HepG2 (cell line): ENCODE measurements at regions not wholly inside any gene's neighbourhood (a gene's known extent, or its start where the extent isn't known, plus 50 kb on each side); places are given as distances from the start of the nearest gene placed in this dataset.

Experiments used
- ATAC-seq: fragments of 200-7000 bp; cut with Tn5 transposase; 3 replicates; pipeline ENCODE4 v1.9.1; 2020; ENCODE audit warnings: mild to moderate bottlenecking, moderate library complexity
- BruUV-seq: library from RNA; stranded (reverse); fragments of 400-500 nt; replicated peaks from 2 replicates; lab custom pipeline; 2021; lab: Mats Ljungman, UMichigan
- CTCF ChIA-PET: fragments of 300-600 bp; formaldehyde crosslinking; extraction: SDS; loops from one replicate; lab custom pipeline; 2021; ENCODE audit warnings: low total read pairs, inconsistent platforms, low intra/inter-chr PET ratio; lab: Yijun Ruan, JAX
- POLR2A ChIA-PET: fragments of 350-600 bp; sonication (Branson Sonifier 250); formaldehyde crosslinking; loops from one replicate; lab custom pipeline; 2020; ENCODE audit warnings: antibody characterized with exemption, inconsistent platforms; lab: Yijun Ruan, JAX
- DNase-seq: peaks from one replicate; pipeline ENCODE4 v3.0.0-alpha.2; 2015; ENCODE audit warnings: low spot score
- FAIRE-seq: peaks from 3 replicates; lab custom pipeline; 2011; peaks lifted over from hg19 to GRCh38; lab: Jason Lieb, UNC
- H2AFZ ChIP-seq: one replicate; pipeline ENCODE4 v1.6.1; 2011; ENCODE audit warnings: low read length, inconsistent platforms
- H3K27ac ChIP-seq: fragments of 300-600 bp; 3 replicates; pipeline ENCODE4 v1.8.0; 2011; ENCODE audit warnings: mixed run types, mild to moderate bottlenecking, mixed read lengths, low read length, inconsistent platforms; ENCODE audit not compliant: insufficient read depth; ENCODE audit errors: extremely low read length
- H3K27me3 ChIP-seq, 2 experiments: fragments of 200-600 bp in 1 of 2; 2 replicates in 1 of 2; 3 replicates in 1 of 2; pipeline versions ENCODE4 v1.6.0 to v1.8.0; 2011; ENCODE audit warnings: low read length in 2 of 2, mild to moderate bottlenecking in 2 of 2, moderate library complexity in 2 of 2, inconsistent platforms in 1 of 2; ENCODE audit not compliant: insufficient read depth in 2 of 2, control insufficient read depth in 1 of 2
- H3K36me3 ChIP-seq, 2 experiments: fragments of 200-600 bp in 1 of 2; replicated peaks in 1 of 2; 2 replicates in 1 of 2; 3 replicates in 1 of 2; pipeline versions ENCODE4 v1.5.1 to v1.8.0; 2011; ENCODE audit warnings: low read length in 2 of 2, inconsistent platforms in 1 of 2; ENCODE audit not compliant: insufficient read depth in 2 of 2, control insufficient read depth in 1 of 2
- H3K4me1 ChIP-seq: 2 replicates; pipeline ENCODE4 v1.5.1; 2012; ENCODE audit warnings: low read length, inconsistent platforms; ENCODE audit not compliant: insufficient read depth
- H3K4me2 ChIP-seq: 2 replicates; pipeline ENCODE4 v1.6.0; 2011; ENCODE audit warnings: low read depth, low read length, inconsistent platforms
- H3K4me3 ChIP-seq, 3 experiments: fragments of 200-600 bp in 1 of 3; sonication (generic), shearing (Covaris generic) in 1 of 3; replicated peaks in 1 of 3; 2 replicates each; pipeline ENCODE4 v1.5.1; 2011 to 2016; ENCODE audit warnings: low read length in 3 of 3, inconsistent platforms in 2 of 3, low read depth in 2 of 3, mild to moderate bottlenecking in 2 of 3, control low read depth in 1 of 3, mixed read lengths in 1 of 3; ENCODE audit not compliant: insufficient read depth in 1 of 3
- H3K79me2 ChIP-seq: one replicate; pipeline ENCODE4 v1.6.1; 2011; ENCODE audit warnings: low read length, inconsistent platforms; ENCODE audit not compliant: insufficient read depth
- H3K9ac ChIP-seq: 2 replicates; pipeline ENCODE4 v1.6.0; 2011; ENCODE audit warnings: mild to moderate bottlenecking, low read depth, low read length, inconsistent platforms; ENCODE audit not compliant: insufficient read depth
- H3K9me3 ChIP-seq: 2 replicates; pipeline ENCODE4 v1.5.1; 2012; ENCODE audit warnings: mild to moderate bottlenecking, low read length
- H4K20me1 ChIP-seq: 2 replicates; pipeline ENCODE4 v1.6.0; 2011; ENCODE audit warnings: inconsistent platforms, mild to moderate bottlenecking, low read length, moderate library complexity; ENCODE audit not compliant: insufficient read depth
- GZF1 ChIP-seq: sonication (generic); formaldehyde crosslinking; IDR thresholded peaks from 2 replicates; pipeline ENCODE4 v1.5.1; 2020; ENCODE audit warnings: mild to moderate bottlenecking, missing genetic modification reagents
- HOXA3 ChIP-seq: sonication (generic); formaldehyde crosslinking; IDR thresholded peaks from 2 replicates; pipeline ENCODE4 v1.5.0; 2020; ENCODE audit warnings: missing genetic modification reagents
- KLF13 ChIP-seq: sonication (generic); formaldehyde crosslinking; IDR thresholded peaks from 2 replicates; pipeline ENCODE4 v1.4.0; 2020; ENCODE audit warnings: mild to moderate bottlenecking, missing genetic modification reagents
- MAFF ChIP-seq: IDR thresholded peaks from 2 replicates; pipeline ENCODE4 v1.6.1; 2011; ENCODE audit warnings: low read depth, low read length, improper control_type of control experiment
- MAFK ChIP-seq, 2 experiments: IDR thresholded peaks in 1 of 2; conservative IDR thresholded peaks in 1 of 2; 2 replicates each; pipeline ENCODE4 v1.6.1; 2011; ENCODE audit warnings: improper control_type of control experiment in 2 of 2, low read length in 2 of 2
- MNT ChIP-seq: fragments of 450-650 bp; IDR thresholded peaks from 2 replicates; pipeline ENCODE4 v1.6.1; 2016
- NBN ChIP-seq: fragments of 450-650 bp; conservative IDR thresholded peaks from 2 replicates; pipeline ENCODE4 v1.6.1; 2017
- NFYB ChIP-seq: sonication (generic); formaldehyde crosslinking; IDR thresholded peaks from 2 replicates; pipeline ENCODE4 v1.4.0; 2020; ENCODE audit warnings: missing genetic modification reagents
- REXO4 ChIP-seq: sonication (generic); formaldehyde crosslinking; IDR thresholded peaks from 2 replicates; pipeline ENCODE4 v1.8.0; 2022; ENCODE audit warnings: missing genetic modification reagents, mild to moderate bottlenecking, borderline replicate concordance
- SRF ChIP-seq: IDR thresholded peaks from 2 replicates; pipeline ENCODE4 v1.6.1; 2011; ENCODE audit warnings: mild to moderate bottlenecking, low read depth, low read length, moderate library complexity
- TOE1 ChIP-seq: sonication (generic); formaldehyde crosslinking; IDR thresholded peaks from 2 replicates; pipeline ENCODE4 v1.4.0; 2020; ENCODE audit warnings: mild to moderate bottlenecking, missing genetic modification reagents
- USF2 ChIP-seq, 2 experiments: sonication (generic) in 1 of 2; formaldehyde crosslinking in 1 of 2; IDR thresholded peaks; 2 replicates each; pipeline versions ENCODE4 v1.5.1 to v1.6.1; 2011 to 2020; ENCODE audit warnings: borderline replicate concordance in 1 of 2, low read depth in 1 of 2, low read length in 1 of 2, mild to moderate bottlenecking in 1 of 2, missing genetic modification reagents in 1 of 2, moderate library complexity in 1 of 2
- ZFP36 ChIP-seq: fragments of 150-350 bp; IDR thresholded peaks from 2 replicates; pipeline ENCODE4 v1.6.1; 2018; ENCODE audit warnings: borderline replicate concordance, low read length, low read depth; ENCODE audit not compliant: partially characterized antibody
- ZKSCAN5 ChIP-seq: sonication (generic); formaldehyde crosslinking; IDR thresholded peaks from 2 replicates; pipeline ENCODE4 v1.5.1; 2020; ENCODE audit warnings: mild to moderate bottlenecking, missing genetic modification reagents
- ZNF274 ChIP-seq: sonication (generic); formaldehyde crosslinking; IDR thresholded peaks from 2 replicates; pipeline ENCODE4 v1.5.1; 2020; ENCODE audit warnings: mild to moderate bottlenecking, missing genetic modification reagents
- ZNF530 ChIP-seq: sonication (generic); formaldehyde crosslinking; IDR thresholded peaks from 2 replicates; pipeline ENCODE4 v1.5.0; 2020; ENCODE audit warnings: low read depth, mild to moderate bottlenecking, missing genetic modification reagents
- ZNF670 ChIP-seq: sonication (generic); formaldehyde crosslinking; IDR thresholded peaks from 2 replicates; pipeline ENCODE4 v1.8.0; 2022; ENCODE audit warnings: mild to moderate bottlenecking, missing genetic modification reagents, borderline replicate concordance
- ZNF782 ChIP-seq: sonication (generic); formaldehyde crosslinking; IDR thresholded peaks from 2 replicates; pipeline ENCODE4 v1.4.0; 2020; ENCODE audit warnings: missing genetic modification reagents, mild to moderate bottlenecking, borderline replicate concordance
- WGBS: methylation state at CpG from one replicate; pipeline ENCODE4 v1.1.6; 2017; ENCODE audit warnings: low lambda C conversion rate; 5-methylcytosine and 5-hydroxymethylcytosine counted together
- in situ Hi-C: cut with HindIII; loops from 2 replicates; pipeline ENCODE4 v1.10.0; 2017; ENCODE audit warnings: low pct_unique_long_range_greater_than_20kb; ENCODE audit not compliant: extremely low pct_ligation_motif_present
- intact Hi-C: fragments of 100-400 bp; cut with micrococcal nuclease; formaldehyde crosslinking; loops from one replicate; pipeline ENCODE4 v1.10.0; 2022; ENCODE audit not compliant: unreplicated experiment

GRCh38 chr5:3313569-3313968, 282.1 kb upstream of the IRX1 start:
- Histone ChIP-seq H3K27ac (no peak overlapping the region), H3K4me2 (no peak overlapping the region), H3K79me2 (no peaks in the 10 kb centered on the region), H3K9ac (no peak overlapping the region), H3K9me3 (peaks cover 27% of the 10 kb centered on the region), H4K20me1 (no peaks in the 10 kb centered on the region), H3K36me3 (no peaks in the 10 kb centered on the region), H3K4me1 (no peaks in the 10 kb centered on the region), H3K27me3 (no peaks in the 10 kb centered on the region), H2AFZ (no peak overlapping the region), H3K4me3 (no peak overlapping the region)
- intact Hi-C loops: no loop called here
- CTCF ChIA-PET: no interaction called here
- in situ Hi-C loops: no loop called here
- TF ChIP-seq ZNF530 (CRISPR knock-in tag) (no peak), MAFF (peak; percentile 83), GZF1 (CRISPR knock-in tag) (no peak), MAFK (conservative IDR thresholded peaks at IDR 0.05 in 1 of 2, IDR thresholded peaks at IDR 0.05 in 1 of 2; ENCODE audit: low read length in 2 of 2) (peak; percentile 74 to 90; a peak in 3 of 4 replicates)
- WGBS: 27% methylated on average over 4 of the region's 4 CpGs
- POLR2A ChIA-PET: no interaction called here
- no peak for FAIRE-seq
- no TSS peak for BruUV-seq
- DNase-seq: no peak
- no peak for ATAC-seq

GRCh38 chr5:3312299-3312698, 283.3 kb upstream of the IRX1 start:
- H2AFZ ChIP-seq: no peak overlapping the region
- no peaks in the 10 kb centered on the region for H3K79me2 ChIP-seq
- no peak overlapping the region for H3K4me2 ChIP-seq
- H3K4me3 ChIP-seq: no peak overlapping the region
- intact Hi-C loops: no loop called here
- DNase-seq: no peak
- 0 out of 5 replicates have a peak, but pooled peaks cover 0 to under 1% of the 10 kb centered on the region in 2 experiments for H3K27me3 ChIP-seq
- no peak overlapping the region for H3K9ac ChIP-seq
- no peak overlapping the region for H3K27ac ChIP-seq
- FAIRE-seq: no peak
- CTCF ChIA-PET: no interaction called here
- H3K9me3 ChIP-seq: peaks cover 27% of the 10 kb centered on the region
- no peaks in the 10 kb centered on the region for H3K36me3 ChIP-seq
- no peak for ATAC-seq
- in situ Hi-C loops: no loop called here
- no peaks in the 10 kb centered on the region for H3K4me1 ChIP-seq
- WGBS: 8% methylated on average over 5 of the region's 6 CpGs
- H4K20me1 ChIP-seq: no peaks in the 10 kb centered on the region
- POLR2A ChIA-PET: no interaction called here
- no TSS peak for BruUV-seq
- TF ChIP-seq REXO4 (no peak), NBN (no peak), ZKSCAN5 (CRISPR knock-in tag) (no peak), ZFP36 (no peak), SRF (no peak), HOXA3 (no peak), TOE1 (CRISPR knock-in tag) (no peak), ZNF274 (CRISPR knock-in tag) (no peak), ZNF782 (no peak), KLF13 (CRISPR knock-in tag) (no peak), NFYB (CRISPR knock-in tag) (no peak), MNT (peak; percentile 89), USF2 (IDR thresholded peaks at IDR 0.05; ENCODE audit: low read depth, low read length) (no peak), USF2 (CRISPR knock-in tag; IDR thresholded peaks at IDR 0.05; ENCODE audit: borderline replicate concordance) (no peak), ZNF670 (CRISPR knock-in tag) (no peak)
